ENCODE measurements at regions not wholly inside any gene's neighbourhood (a gene's known extent, or its start where the extent isn't known, plus 50 kb on each side); places are given as distances from the start of the nearest gene placed in this dataset.

DNA sequence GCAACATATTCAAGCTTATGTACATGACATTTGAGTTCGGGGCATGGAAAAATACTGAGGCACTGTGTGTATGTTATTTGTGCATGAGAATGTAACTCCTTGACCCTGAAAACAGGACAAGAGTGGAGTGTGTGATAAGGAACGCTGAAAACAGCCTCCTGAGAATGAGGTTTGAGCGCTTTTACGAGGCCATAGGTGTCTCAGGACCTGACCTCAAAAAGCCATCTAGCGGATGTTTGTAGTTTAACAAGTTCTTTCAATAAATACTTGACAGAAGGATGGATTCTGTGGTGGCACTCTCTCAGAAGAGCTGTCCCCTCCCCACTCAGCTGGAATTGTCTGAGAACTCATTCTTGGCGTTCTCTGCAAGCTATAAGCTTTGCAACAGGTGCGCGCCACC lies 350.5 kb upstream of the TMTC1 start:
- H3K9me3 Mint-ChIP-seq (ENCODE audit: unreplicated experiment): no peaks in the 10 kb centered on the region
- peaks cover 28% of the 10 kb centered on the region for H3K4me1 Mint-ChIP-seq (ENCODE audit: unreplicated experiment)
- no peak for DNase-seq (ENCODE audit: extremely low spot score, unreplicated experiment)
- TF ChIP-seq, protein P1, sequence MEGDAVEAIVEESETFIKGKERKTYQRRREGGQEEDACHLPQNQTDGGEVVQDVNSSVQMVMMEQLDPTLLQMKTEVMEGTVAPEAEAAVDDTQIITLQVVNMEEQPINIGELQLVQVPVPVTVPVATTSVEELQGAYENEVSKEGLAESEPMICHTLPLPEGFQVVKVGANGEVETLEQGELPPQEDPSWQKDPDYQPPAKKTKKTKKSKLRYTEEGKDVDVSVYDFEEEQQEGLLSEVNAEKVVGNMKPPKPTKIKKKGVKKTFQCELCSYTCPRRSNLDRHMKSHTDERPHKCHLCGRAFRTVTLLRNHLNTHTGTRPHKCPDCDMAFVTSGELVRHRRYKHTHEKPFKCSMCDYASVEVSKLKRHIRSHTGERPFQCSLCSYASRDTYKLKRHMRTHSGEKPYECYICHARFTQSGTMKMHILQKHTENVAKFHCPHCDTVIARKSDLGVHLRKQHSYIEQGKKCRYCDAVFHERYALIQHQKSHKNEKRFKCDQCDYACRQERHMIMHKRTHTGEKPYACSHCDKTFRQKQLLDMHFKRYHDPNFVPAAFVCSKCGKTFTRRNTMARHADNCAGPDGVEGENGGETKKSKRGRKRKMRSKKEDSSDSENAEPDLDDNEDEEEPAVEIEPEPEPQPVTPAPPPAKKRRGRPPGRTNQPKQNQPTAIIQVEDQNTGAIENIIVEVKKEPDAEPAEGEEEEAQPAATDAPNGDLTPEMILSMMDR (IDR thresholded peaks at IDR 0.05): no peak
- peaks cover 12% of the 10 kb centered on the region for H3K27me3 Mint-ChIP-seq (ENCODE audit: unreplicated experiment)
- no peak overlapping the region for H3K27ac Mint-ChIP-seq (ENCODE audit: unreplicated experiment)
- H3K36me3 Mint-ChIP-seq (ENCODE audit: unreplicated experiment): no peaks in the 10 kb centered on the region
- no peak overlapping the region for H3K4me3 Mint-ChIP-seq (ENCODE audit: unreplicated experiment)

DNA sequence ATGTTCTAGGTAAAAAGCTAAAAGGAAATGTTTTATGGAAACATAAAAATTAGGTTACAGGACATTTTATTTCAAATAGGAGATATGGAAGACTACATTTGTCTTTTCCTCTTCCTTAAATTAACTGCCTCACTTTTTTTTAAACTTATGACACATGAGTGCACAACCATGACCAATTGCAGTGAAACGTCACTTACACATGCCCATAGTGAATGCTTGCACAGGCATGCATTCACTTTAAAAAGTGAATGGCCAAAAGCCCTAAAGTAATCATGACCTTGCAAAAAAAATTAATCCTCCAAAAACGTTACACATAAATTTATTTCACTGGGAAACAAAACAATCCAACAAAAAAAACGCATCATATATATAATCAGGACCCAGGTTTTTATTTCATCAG lies 343.2 kb upstream of the TMTC1 start:
- Mint-ChIP-seq H3K36me3 (ENCODE audit: unreplicated experiment) (no peaks in the 10 kb centered on the region), H3K4me1 (ENCODE audit: unreplicated experiment) (peaks cover 10% of the 10 kb centered on the region), H3K27me3 (ENCODE audit: unreplicated experiment) (peaks cover 12% of the 10 kb centered on the region), H3K4me3 (ENCODE audit: unreplicated experiment) (no peak overlapping the region), H3K9me3 (ENCODE audit: unreplicated experiment) (peaks cover 2% of the 10 kb centered on the region), H3K27ac (ENCODE audit: unreplicated experiment) (no peak overlapping the region)
- TF ChIP-seq, protein P1 (IDR thresholded peaks at IDR 0.05): no peak
- DNase-seq (ENCODE audit: extremely low spot score, unreplicated experiment): no peak

DNA sequence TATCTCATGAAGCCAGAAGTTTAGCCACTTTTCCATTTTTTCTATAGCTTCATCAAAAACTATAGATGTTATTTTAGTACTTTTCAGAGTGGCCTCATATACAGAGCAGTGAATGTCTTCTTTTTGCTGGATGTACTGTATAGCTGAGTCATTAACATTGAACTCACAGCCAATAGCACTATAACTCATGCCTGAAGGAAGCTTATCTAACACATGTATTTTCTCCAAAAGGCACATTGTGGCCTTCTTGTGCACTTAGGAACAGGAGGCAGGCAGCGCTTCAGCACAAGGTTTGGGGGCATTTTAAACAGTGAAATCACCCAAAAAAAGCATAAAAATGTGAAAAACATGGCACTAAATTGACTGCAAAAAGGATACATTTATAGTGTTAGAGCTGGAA lies 336.8 kb upstream of the TMTC1 start:
- no peaks in the 10 kb centered on the region for H3K4me1 Mint-ChIP-seq (ENCODE audit: unreplicated experiment)
- no peaks in the 10 kb centered on the region for H3K27me3 Mint-ChIP-seq (ENCODE audit: unreplicated experiment)

DNA sequence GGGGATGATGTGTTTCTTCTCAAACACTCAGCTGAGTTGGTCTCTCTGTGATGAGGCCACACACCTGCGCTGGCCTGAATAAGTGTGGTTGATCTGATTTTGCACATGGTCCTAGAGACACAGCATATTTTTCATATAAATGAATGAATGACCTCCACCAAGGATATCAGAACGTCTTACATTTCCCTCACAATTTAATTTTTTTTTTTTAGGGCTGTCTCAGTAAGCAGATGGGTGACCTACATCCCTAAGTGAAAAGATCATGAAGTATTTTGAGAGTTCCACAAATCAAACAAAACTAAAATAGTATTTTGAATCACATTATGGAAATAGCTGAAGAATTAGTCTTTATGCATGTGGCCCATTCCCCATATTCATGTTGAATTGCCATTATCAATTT lies 333.7 kb upstream of the TMTC1 start:
- no peak overlapping the region for H3K4me3 Mint-ChIP-seq (ENCODE audit: unreplicated experiment)
- no peak overlapping the region for H3K27ac Mint-ChIP-seq (ENCODE audit: unreplicated experiment)
- no peaks in the 10 kb centered on the region for H3K27me3 Mint-ChIP-seq (ENCODE audit: unreplicated experiment)
- H3K4me1 Mint-ChIP-seq (ENCODE audit: unreplicated experiment): no peaks in the 10 kb centered on the region
- no peak for DNase-seq (ENCODE audit: extremely low spot score, unreplicated experiment)
- H3K9me3 Mint-ChIP-seq (ENCODE audit: unreplicated experiment): no peaks in the 10 kb centered on the region
- TF ChIP-seq, protein P1 (IDR thresholded peaks at IDR 0.05): no peak
- H3K36me3 Mint-ChIP-seq (ENCODE audit: unreplicated experiment): no peaks in the 10 kb centered on the region

More for the DNA sequence above, 336.8 kb upstream of the TMTC1 start:
- H3K36me3 Mint-ChIP-seq (ENCODE audit: unreplicated experiment): no peaks in the 10 kb centered on the region
- H3K27ac Mint-ChIP-seq (ENCODE audit: unreplicated experiment): no peak overlapping the region
- TF ChIP-seq, protein P1 (IDR thresholded peaks at IDR 0.05): no peak
- H3K9me3 Mint-ChIP-seq (ENCODE audit: unreplicated experiment): no peaks in the 10 kb centered on the region
- DNase-seq (ENCODE audit: extremely low spot score, unreplicated experiment): no peak
- H3K4me3 Mint-ChIP-seq (ENCODE audit: unreplicated experiment): no peak overlapping the region

DNA sequence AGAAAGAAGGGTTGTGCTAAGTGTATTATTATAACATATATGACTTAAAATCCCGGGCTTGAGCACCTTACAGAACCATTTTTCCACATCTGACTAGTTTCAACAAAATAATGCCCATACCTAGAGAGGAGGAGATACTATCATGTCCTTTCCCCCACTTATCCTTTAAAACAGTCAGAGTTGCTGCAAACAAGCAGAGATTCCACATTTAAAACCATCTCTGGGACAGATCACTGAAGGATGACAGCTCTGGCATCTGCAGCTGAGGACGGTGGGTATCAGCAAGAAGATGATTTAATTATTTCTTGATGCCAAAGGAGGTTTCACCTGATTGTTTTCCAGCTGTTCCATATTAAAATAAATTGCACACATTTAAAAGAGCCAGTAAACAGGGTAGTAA lies 328.0 kb upstream of the TMTC1 start:
- Mint-ChIP-seq H3K4me1 (ENCODE audit: unreplicated experiment) (peaks cover 7% of the 10 kb centered on the region), H3K4me3 (ENCODE audit: unreplicated experiment) (no peak overlapping the region), H3K9me3 (ENCODE audit: unreplicated experiment) (no peaks in the 10 kb centered on the region), H3K27me3 (ENCODE audit: unreplicated experiment) (no peaks in the 10 kb centered on the region), H3K27ac (ENCODE audit: unreplicated experiment) (no peak overlapping the region), H3K36me3 (ENCODE audit: unreplicated experiment) (no peaks in the 10 kb centered on the region)
- DNase-seq (ENCODE audit: extremely low spot score, unreplicated experiment): no peak
- TF ChIP-seq, protein P1 (IDR thresholded peaks at IDR 0.05): no peak

Measured in osteocyte (in vitro differentiated cells).